H1 (cell line): ENCODE measurements at regions not wholly inside any gene's neighbourhood (a gene's known extent, or its start where the extent isn't known, plus 50 kb on each side); places are given as distances from the start of the nearest gene placed in this dataset.

Experiments used
- CREB1 ChIP-seq: IDR thresholded peaks from 2 replicates; pipeline ENCODE4 v1.6.1; 2012; ENCODE audit warnings: inconsistent platforms
- POLR2AphosphoS5 ChIP-seq: IDR thresholded peaks from 2 replicates; pipeline ENCODE4 v1.6.1; 2011; ENCODE audit warnings: low read depth, low read length
- TF ChIP-seq, protein P1 (sequence below): fragments of 300-600 bp; sonication (generic); IDR thresholded peaks from 2 replicates; pipeline ENCODE4 v1.7.1; 2012; ENCODE audit warnings: low read length, moderate library complexity, mild to moderate bottlenecking, inconsistent platforms; ENCODE audit not compliant: insufficient replicate concordance

DNA sequence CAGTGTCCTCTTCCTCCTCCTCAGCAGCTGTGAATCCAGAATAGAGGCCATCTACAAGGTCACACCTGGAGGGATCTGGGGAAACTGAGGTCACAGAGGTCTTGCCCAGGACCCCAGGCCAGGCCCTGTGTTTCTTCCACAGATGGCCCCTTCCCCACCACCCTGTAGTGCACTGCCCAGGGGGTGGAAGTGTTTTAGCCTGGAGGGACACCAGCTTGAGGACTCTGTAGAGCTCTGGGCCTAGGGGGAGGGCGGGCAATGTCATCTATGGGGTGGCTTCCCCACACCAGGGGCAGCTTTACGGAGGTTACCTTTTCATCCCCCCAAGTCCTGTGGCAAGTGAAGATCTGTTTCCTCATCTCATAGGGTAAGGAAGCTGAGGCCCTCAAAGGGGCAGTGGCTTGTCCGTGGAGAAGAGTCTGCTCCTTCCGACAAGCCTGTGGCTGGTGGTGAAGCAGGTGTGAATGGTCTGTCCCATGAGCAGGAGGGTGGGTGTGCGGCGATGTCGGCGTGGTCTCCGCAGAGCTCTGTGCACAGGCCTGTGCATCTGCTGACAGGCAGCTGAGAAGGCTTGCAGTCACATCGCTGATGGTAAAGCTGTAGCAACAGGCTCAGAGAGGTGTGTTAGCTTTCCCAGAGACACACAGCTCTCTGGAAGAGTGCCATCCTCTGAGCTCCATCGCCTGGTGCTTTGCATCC is 74.1 kb upstream of the WNT7B start (continued):
- TF ChIP-seq, protein P1, sequence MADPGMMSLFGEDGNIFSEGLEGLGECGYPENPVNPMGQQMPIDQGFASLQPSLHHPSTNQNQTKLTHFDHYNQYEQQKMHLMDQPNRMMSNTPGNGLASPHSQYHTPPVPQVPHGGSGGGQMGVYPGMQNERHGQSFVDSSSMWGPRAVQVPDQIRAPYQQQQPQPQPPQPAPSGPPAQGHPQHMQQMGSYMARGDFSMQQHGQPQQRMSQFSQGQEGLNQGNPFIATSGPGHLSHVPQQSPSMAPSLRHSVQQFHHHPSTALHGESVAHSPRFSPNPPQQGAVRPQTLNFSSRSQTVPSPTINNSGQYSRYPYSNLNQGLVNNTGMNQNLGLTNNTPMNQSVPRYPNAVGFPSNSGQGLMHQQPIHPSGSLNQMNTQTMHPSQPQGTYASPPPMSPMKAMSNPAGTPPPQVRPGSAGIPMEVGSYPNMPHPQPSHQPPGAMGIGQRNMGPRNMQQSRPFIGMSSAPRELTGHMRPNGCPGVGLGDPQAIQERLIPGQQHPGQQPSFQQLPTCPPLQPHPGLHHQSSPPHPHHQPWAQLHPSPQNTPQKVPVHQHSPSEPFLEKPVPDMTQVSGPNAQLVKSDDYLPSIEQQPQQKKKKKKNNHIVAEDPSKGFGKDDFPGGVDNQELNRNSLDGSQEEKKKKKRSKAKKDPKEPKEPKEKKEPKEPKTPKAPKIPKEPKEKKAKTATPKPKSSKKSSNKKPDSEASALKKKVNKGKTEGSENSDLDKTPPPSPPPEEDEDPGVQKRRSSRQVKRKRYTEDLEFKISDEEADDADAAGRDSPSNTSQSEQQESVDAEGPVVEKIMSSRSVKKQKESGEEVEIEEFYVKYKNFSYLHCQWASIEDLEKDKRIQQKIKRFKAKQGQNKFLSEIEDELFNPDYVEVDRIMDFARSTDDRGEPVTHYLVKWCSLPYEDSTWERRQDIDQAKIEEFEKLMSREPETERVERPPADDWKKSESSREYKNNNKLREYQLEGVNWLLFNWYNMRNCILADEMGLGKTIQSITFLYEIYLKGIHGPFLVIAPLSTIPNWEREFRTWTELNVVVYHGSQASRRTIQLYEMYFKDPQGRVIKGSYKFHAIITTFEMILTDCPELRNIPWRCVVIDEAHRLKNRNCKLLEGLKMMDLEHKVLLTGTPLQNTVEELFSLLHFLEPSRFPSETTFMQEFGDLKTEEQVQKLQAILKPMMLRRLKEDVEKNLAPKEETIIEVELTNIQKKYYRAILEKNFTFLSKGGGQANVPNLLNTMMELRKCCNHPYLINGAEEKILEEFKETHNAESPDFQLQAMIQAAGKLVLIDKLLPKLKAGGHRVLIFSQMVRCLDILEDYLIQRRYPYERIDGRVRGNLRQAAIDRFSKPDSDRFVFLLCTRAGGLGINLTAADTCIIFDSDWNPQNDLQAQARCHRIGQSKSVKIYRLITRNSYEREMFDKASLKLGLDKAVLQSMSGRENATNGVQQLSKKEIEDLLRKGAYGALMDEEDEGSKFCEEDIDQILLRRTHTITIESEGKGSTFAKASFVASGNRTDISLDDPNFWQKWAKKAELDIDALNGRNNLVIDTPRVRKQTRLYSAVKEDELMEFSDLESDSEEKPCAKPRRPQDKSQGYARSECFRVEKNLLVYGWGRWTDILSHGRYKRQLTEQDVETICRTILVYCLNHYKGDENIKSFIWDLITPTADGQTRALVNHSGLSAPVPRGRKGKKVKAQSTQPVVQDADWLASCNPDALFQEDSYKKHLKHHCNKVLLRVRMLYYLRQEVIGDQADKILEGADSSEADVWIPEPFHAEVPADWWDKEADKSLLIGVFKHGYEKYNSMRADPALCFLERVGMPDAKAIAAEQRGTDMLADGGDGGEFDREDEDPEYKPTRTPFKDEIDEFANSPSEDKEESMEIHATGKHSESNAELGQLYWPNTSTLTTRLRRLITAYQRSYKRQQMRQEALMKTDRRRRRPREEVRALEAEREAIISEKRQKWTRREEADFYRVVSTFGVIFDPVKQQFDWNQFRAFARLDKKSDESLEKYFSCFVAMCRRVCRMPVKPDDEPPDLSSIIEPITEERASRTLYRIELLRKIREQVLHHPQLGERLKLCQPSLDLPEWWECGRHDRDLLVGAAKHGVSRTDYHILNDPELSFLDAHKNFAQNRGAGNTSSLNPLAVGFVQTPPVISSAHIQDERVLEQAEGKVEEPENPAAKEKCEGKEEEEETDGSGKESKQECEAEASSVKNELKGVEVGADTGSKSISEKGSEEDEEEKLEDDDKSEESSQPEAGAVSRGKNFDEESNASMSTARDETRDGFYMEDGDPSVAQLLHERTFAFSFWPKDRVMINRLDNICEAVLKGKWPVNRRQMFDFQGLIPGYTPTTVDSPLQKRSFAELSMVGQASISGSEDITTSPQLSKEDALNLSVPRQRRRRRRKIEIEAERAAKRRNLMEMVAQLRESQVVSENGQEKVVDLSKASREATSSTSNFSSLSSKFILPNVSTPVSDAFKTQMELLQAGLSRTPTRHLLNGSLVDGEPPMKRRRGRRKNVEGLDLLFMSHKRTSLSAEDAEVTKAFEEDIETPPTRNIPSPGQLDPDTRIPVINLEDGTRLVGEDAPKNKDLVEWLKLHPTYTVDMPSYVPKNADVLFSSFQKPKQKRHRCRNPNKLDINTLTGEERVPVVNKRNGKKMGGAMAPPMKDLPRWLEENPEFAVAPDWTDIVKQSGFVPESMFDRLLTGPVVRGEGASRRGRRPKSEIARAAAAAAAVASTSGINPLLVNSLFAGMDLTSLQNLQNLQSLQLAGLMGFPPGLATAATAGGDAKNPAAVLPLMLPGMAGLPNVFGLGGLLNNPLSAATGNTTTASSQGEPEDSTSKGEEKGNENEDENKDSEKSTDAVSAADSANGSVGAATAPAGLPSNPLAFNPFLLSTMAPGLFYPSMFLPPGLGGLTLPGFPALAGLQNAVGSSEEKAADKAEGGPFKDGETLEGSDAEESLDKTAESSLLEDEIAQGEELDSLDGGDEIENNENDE: no peak
- TF ChIP-seq POLR2AphosphoS5 (no peak), CREB1 (no peak)
